ENCODE measurements at regions not wholly inside any gene's neighbourhood (a gene's known extent, or its start where the extent isn't known, plus 50 kb on each side); places are given as distances from the start of the nearest gene placed in this dataset.

DNA sequence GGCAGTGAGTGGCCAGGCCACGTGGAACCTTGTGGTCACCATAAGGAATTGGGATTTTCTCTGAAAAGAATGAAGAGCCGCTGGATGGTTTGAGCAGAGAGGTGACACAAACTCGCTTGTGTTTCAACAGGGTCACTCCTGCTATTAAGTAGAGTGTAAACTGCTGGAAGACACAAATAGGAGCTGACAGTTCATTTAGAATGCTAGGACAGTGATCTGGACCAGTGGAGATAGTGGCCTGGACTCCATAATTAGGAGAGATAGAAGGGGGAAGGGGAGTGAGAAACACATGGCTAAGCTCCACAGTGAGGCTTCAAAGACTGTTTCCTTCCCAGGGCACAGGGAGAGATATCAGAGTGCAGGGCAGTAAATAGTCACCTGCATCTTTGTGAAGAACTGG, 381.1 kb upstream of the ST6GAL2 start:
- CTCF ChIA-PET: no interaction called here
- intact Hi-C loops (cut with micrococcal nuclease): no loop called here
- Histone ChIP-seq H3K27me3 (replicated peaks in 1 of 4; ENCODE audit: control extremely low read depth in 1 of 4, control insufficient read depth in 3 of 4, insufficient read depth in 4 of 4, low read length in 3 of 4) (no peaks in the 10 kb centered on the region), H3K4me1 (ENCODE audit: control insufficient read depth in 2 of 2, insufficient read depth in 2 of 2, low read length in 2 of 2) (no peaks in the 10 kb centered on the region), H3K9ac (ENCODE audit: low read length) (no peak overlapping the region), H3K79me2 (ENCODE audit: control insufficient read depth, insufficient read depth, low read length) (no peaks in the 10 kb centered on the region), H3K27ac (ENCODE audit: low read length in 2 of 2) (no peak overlapping the region), H2AFZ (ENCODE audit: insufficient read depth, low read depth, low read length, poor library complexity, severe bottlenecking) (no peak overlapping the region), H4K20me1 (ENCODE audit: control insufficient read depth, insufficient read depth, low read length, poor library complexity, severe bottlenecking) (no peaks in the 10 kb centered on the region), H3K4me3 (ENCODE audit: control extremely low read depth in 1 of 5, extremely low read depth in 1 of 5, insufficient read depth in 1 of 5, low read depth in 2 of 5, low read length in 4 of 5) (no peak overlapping the region), H3K9me3 (ENCODE audit: control extremely low read depth in 1 of 3, control insufficient read depth in 2 of 3, insufficient read depth in 1 of 3, low read length in 2 of 3) (peaks cover 0 to 5% (median 0%) of the 10 kb centered on the region in 3 donors), H3K36me3 (replicated peaks in 1 of 2; ENCODE audit: control extremely low read depth in 1 of 2, control insufficient read depth in 1 of 2, extremely low read depth in 1 of 2, insufficient read depth in 2 of 2, low read length in 1 of 2) (no peaks in the 10 kb centered on the region), H3K4me2 (replicated peaks; ENCODE audit: low read depth, low read length, poor library complexity, severe bottlenecking) (no peak overlapping the region)
- DNase-seq (no peak), ATAC-seq (ENCODE audit: low read depth) (no peak)
- POLR2A ChIA-PET: no interaction called here
- Mint-ChIP-seq H3K27me3 (no peaks in the 10 kb centered on the region), H3K4me1 (no peaks in the 10 kb centered on the region), H3K9me3 (ENCODE audit: insufficient read depth) (no peaks in the 10 kb centered on the region), H3K4me3 (no peak overlapping the region), H3K27ac (no peak overlapping the region)
- TF ChIP-seq, protein P1, sequence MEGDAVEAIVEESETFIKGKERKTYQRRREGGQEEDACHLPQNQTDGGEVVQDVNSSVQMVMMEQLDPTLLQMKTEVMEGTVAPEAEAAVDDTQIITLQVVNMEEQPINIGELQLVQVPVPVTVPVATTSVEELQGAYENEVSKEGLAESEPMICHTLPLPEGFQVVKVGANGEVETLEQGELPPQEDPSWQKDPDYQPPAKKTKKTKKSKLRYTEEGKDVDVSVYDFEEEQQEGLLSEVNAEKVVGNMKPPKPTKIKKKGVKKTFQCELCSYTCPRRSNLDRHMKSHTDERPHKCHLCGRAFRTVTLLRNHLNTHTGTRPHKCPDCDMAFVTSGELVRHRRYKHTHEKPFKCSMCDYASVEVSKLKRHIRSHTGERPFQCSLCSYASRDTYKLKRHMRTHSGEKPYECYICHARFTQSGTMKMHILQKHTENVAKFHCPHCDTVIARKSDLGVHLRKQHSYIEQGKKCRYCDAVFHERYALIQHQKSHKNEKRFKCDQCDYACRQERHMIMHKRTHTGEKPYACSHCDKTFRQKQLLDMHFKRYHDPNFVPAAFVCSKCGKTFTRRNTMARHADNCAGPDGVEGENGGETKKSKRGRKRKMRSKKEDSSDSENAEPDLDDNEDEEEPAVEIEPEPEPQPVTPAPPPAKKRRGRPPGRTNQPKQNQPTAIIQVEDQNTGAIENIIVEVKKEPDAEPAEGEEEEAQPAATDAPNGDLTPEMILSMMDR (IDR thresholded peaks at IDR 0.05): no peak
- no peak for TF ChIP-seq EZH2 (IDR thresholded peaks at IDR 0.05; ENCODE audit: borderline replicate concordance, insufficient read depth, low read depth, low read length, poor library complexity, severe bottlenecking)
- 81% methylated on average over 3 of the region's 3 CpGs for WGBS (ENCODE audit: insufficient coverage)

DNA sequence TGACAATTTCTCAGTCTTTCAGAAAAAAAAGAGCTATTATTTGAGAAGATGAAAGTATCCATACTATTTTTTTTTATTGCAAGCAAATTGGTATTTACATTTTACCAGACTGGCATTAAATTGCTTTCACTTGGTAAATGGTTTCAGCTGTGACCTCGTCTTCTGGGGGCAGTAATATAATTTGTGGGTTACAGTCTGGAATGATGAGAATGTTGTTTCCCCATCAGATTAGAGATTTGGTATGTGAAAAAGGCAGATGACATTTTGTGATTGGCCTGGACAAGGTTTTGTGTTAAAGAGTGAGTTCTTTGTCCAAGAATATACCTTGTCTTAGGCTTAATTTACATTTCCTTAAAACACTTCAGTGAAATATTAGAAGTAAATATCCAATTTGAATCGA, 390.1 kb upstream of the ST6GAL2 start:
- peaks cover 3% of the 10 kb centered on the region for H3K9me3 Mint-ChIP-seq (ENCODE audit: insufficient read depth)
- WGBS (ENCODE audit: insufficient coverage): no CpG with 5 or more reads among the region's 2 CpGs
- no peak overlapping the region for H2AFZ ChIP-seq (ENCODE audit: insufficient read depth, low read depth, low read length, poor library complexity, severe bottlenecking)
- CTCF ChIA-PET: no interaction called here
- DNase-seq: no peak
- no peaks in the 10 kb centered on the region for H4K20me1 ChIP-seq (ENCODE audit: control insufficient read depth, insufficient read depth, low read length, poor library complexity, severe bottlenecking)
- no peak overlapping the region for H3K27ac ChIP-seq (ENCODE audit: low read length in 2 of 2)
- no peak overlapping the region for H3K9ac ChIP-seq (ENCODE audit: low read length)
- H3K27ac Mint-ChIP-seq: no peak overlapping the region
- TF ChIP-seq EZH2 (IDR thresholded peaks at IDR 0.05; ENCODE audit: borderline replicate concordance, insufficient read depth, low read depth, low read length, poor library complexity, severe bottlenecking): no peak
- TF ChIP-seq, protein P1 (IDR thresholded peaks at IDR 0.05): no peak
- H3K36me3 ChIP-seq (replicated peaks in 1 of 2; ENCODE audit: control extremely low read depth in 1 of 2, control insufficient read depth in 1 of 2, extremely low read depth in 1 of 2, insufficient read depth in 2 of 2, low read length in 1 of 2): no peaks in the 10 kb centered on the region
- POLR2A ChIA-PET: no interaction called here
- intact Hi-C loops (cut with micrococcal nuclease): no loop called here
- H3K27me3 Mint-ChIP-seq: no peaks in the 10 kb centered on the region
- H3K79me2 ChIP-seq (ENCODE audit: control insufficient read depth, insufficient read depth, low read length): no peaks in the 10 kb centered on the region
- H3K4me1 Mint-ChIP-seq: no peaks in the 10 kb centered on the region
- ATAC-seq (ENCODE audit: low read depth): no peak
- H3K27me3 ChIP-seq (replicated peaks in 1 of 4; ENCODE audit: control extremely low read depth in 1 of 4, control insufficient read depth in 3 of 4, insufficient read depth in 4 of 4, low read length in 3 of 4): no peaks in the 10 kb centered on the region
- no peaks in the 10 kb centered on the region for H3K4me1 ChIP-seq (ENCODE audit: control insufficient read depth in 2 of 2, insufficient read depth in 2 of 2, low read length in 2 of 2)
- no peaks in the 10 kb centered on the region for H3K9me3 ChIP-seq (ENCODE audit: control extremely low read depth in 1 of 3, control insufficient read depth in 2 of 3, insufficient read depth in 1 of 3, low read length in 2 of 3)
- no peak overlapping the region for H3K4me2 ChIP-seq (replicated peaks; ENCODE audit: low read depth, low read length, poor library complexity, severe bottlenecking)
- H3K4me3 Mint-ChIP-seq: no peak overlapping the region
- no peak overlapping the region for H3K4me3 ChIP-seq (ENCODE audit: control extremely low read depth in 1 of 5, extremely low read depth in 1 of 5, insufficient read depth in 1 of 5, low read depth in 2 of 5, low read length in 4 of 5)

Data from B cell (primary cell).